CD4-positive, CD25-positive, alpha-beta regulatory T cell (primary cell): ENCODE measurements at regions not wholly inside any gene's neighbourhood (a gene's known extent, or its start where the extent isn't known, plus 50 kb on each side); places are given as distances from the start of the nearest gene placed in this dataset.
"Not testable (repeated sequence)": the region's sequence is repeated elsewhere in the genome, so short reads cannot be mapped to it uniquely, and the experiment has no call there.

Experiments used
- ATAC-seq, 2 donors: fragments of 150-1000 bp; cut with Tn5 transposase; one replicate each; pipeline ENCODE4 v1.10.0; 2021; ENCODE audit warnings: low read depth in 2 of 2, moderate number of reproducible peaks in 2 of 2, moderate library complexity in 1 of 2
- DNase-seq, 3 donors: peaks; one replicate each; pipeline versions ENCODE4 v3.0.0 to v3.0.0-alpha.2; 2012 to 2022; ENCODE audit warnings: mixed read lengths in 1 of 3
- H3K27ac ChIP-seq: one replicate; pipeline ENCODE4 v1.7.0; 2013; ENCODE audit warnings: mild to moderate bottlenecking, low read length; ENCODE audit not compliant: insufficient read depth, poor library complexity, severe bottlenecking
- H3K27me3 ChIP-seq: one replicate; pipeline ENCODE4 v1.7.0; 2013; ENCODE audit warnings: low read length; ENCODE audit not compliant: control insufficient read depth, insufficient read depth
- H3K36me3 ChIP-seq: one replicate; pipeline ENCODE4 v1.7.0; 2013; ENCODE audit warnings: mild to moderate bottlenecking, low read length, moderate library complexity; ENCODE audit not compliant: control insufficient read depth, insufficient read depth
- H3K4me1 ChIP-seq: 2 replicates; pipeline ENCODE4 v1.7.0; 2013; ENCODE audit warnings: mild to moderate bottlenecking, low read length; ENCODE audit not compliant: insufficient read depth, control insufficient read depth, poor library complexity, severe bottlenecking
- H3K4me3 ChIP-seq: one replicate; pipeline ENCODE4 v1.7.0; 2013; ENCODE audit warnings: low read depth, mild to moderate bottlenecking, low read length, moderate library complexity
- H3K9me3 ChIP-seq, 2 experiments: 1 replicate in 1 of 2; 2 replicates in 1 of 2; pipeline ENCODE4 v1.7.0; 2013; ENCODE audit warnings: low read length in 2 of 2, mild to moderate bottlenecking in 1 of 2, moderate library complexity in 1 of 2; ENCODE audit not compliant: control insufficient read depth in 2 of 2
- H3K27ac Mint-ChIP-seq, 3 donors: one replicate each; pipeline ENCODE4 v1.8.0; 2020 to 2022; ENCODE audit warnings: mild to moderate bottlenecking in 3 of 3, mixed read lengths in 3 of 3, moderate library complexity in 2 of 3
- H3K27me3 Mint-ChIP-seq: one replicate; pipeline ENCODE4 v1.8.0; 2022; ENCODE audit warnings: mild to moderate bottlenecking, mixed read lengths
- H3K36me3 Mint-ChIP-seq: one replicate; pipeline ENCODE4 v1.8.0; 2020; ENCODE audit warnings: mixed read lengths
- H3K4me1 Mint-ChIP-seq, 4 donors: one replicate each; pipeline ENCODE4 v1.8.0; 2020 to 2022; ENCODE audit warnings: mixed read lengths in 4 of 4, mild to moderate bottlenecking in 1 of 4
- H3K4me3 Mint-ChIP-seq, 4 donors: one replicate each; pipeline ENCODE4 v1.8.0; 2020 to 2022; ENCODE audit warnings: mild to moderate bottlenecking in 4 of 4, mixed read lengths in 4 of 4, moderate library complexity in 3 of 4
- H3K9me3 Mint-ChIP-seq, 7 donors: one replicate each; pipeline ENCODE4 v1.8.0; 2020 to 2022; ENCODE audit warnings: mixed read lengths in 7 of 7, mild to moderate bottlenecking in 3 of 7, moderate library complexity in 2 of 7

DNA sequence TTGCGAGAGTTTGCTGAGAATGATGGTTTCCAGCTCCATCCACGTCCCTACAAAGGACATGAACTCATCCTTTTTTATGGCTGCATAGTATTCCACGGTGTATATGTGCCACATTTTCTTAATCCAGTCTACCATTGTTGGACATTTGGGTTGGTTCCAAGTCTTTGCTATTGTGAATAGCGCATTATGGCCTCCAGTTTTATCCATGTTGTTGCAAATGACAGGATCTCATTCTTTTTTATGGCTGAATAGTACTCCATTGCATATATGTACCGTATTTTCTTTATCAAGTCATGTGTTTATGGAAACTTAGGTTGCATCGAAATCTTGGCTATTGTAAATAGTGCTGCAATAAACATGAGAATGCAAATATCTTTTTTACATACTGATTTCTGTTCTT, 266.1 kb upstream of the STXBP6 start:
- not testable (repeated sequence) for H3K4me1 Mint-ChIP-seq, H3K27me3 Mint-ChIP-seq, H3K36me3 ChIP-seq, ATAC-seq, DNase-seq, H3K27ac Mint-ChIP-seq, H3K27ac ChIP-seq, H3K27me3 ChIP-seq, H3K4me3 ChIP-seq, H3K9me3 ChIP-seq, H3K4me1 ChIP-seq, H3K4me3 Mint-ChIP-seq, H3K36me3 Mint-ChIP-seq
- H3K9me3 Mint-ChIP-seq = peaks cover 0 to 19% (median 4%) of the 10 kb centered on the region in 7 donors

DNA sequence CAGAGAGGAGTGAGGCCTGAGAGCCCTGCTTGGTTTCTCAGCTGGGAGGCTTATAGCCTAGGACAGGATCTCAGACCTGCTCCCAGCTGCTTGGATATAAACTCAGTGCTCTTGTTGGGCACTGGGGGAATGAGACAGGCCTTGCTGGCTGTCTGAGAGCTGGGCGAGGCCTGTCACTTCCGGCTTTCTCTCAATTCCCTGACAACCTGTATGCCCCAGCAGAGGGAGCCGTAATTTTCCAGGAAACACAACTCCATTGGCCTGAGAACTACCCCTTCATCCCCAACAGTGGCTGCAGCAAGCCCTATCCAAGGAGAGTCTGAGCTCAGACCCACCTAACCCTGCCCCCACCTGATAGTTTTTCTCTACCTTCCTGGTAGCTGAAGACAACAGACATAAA, 258.3 kb upstream of the STXBP6 start:
- no peaks in the 10 kb centered on the region for H3K27me3 ChIP-seq
- H3K36me3 Mint-ChIP-seq = no peaks in the 10 kb centered on the region
- H3K4me3 ChIP-seq = no peak overlapping the region
- no peaks in the 10 kb centered on the region for H3K4me1 Mint-ChIP-seq
- H3K9me3 Mint-ChIP-seq = peaks cover 0 to 16% (median 10%) of the 10 kb centered on the region in 7 donors
- no peaks in the 10 kb centered on the region for H3K36me3 ChIP-seq
- no peaks in the 10 kb centered on the region for H3K4me1 ChIP-seq
- no peak overlapping the region for H3K27ac Mint-ChIP-seq
- no peak overlapping the region for H3K4me3 Mint-ChIP-seq
- no peaks in the 10 kb centered on the region for H3K9me3 ChIP-seq
- no peak for DNase-seq
- H3K27ac ChIP-seq = no peak overlapping the region
- no peak for ATAC-seq
- no peaks in the 10 kb centered on the region for H3K27me3 Mint-ChIP-seq

DNA sequence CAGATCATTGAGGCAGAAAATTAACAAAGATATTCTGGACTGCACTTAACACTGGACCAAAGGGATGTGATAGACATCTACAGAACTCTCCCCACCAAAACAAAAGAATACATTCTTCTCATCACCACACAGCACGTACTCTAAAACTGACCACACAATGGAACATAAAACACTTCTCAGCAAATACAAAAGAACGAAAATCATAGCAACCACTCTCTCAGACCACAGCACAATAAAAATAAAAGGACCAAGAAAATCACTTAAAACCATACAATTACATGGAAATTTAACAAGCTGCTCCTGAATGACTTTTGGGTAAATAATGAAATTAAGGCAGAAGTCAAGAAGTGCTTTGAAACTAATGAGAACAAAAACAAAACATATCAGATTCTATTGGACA, 254.0 kb upstream of the STXBP6 start:
- Histone ChIP-seq H3K27ac (no peak overlapping the region), H3K36me3 (no peaks in the 10 kb centered on the region), H3K9me3 (no peaks in the 10 kb centered on the region), H3K27me3 (no peaks in the 10 kb centered on the region), H3K4me3 (no peak overlapping the region), H3K4me1 (no peaks in the 10 kb centered on the region)
- DNase-seq (no peak), ATAC-seq (no peak)
- Mint-ChIP-seq H3K27me3 (no peaks in the 10 kb centered on the region), H3K4me1 (no peaks in the 10 kb centered on the region), H3K27ac (no peak overlapping the region), H3K4me3 (no peak overlapping the region), H3K9me3 (peaks cover 0 to 13% (median 5%) of the 10 kb centered on the region in 7 donors), H3K36me3 (no peaks in the 10 kb centered on the region)

DNA sequence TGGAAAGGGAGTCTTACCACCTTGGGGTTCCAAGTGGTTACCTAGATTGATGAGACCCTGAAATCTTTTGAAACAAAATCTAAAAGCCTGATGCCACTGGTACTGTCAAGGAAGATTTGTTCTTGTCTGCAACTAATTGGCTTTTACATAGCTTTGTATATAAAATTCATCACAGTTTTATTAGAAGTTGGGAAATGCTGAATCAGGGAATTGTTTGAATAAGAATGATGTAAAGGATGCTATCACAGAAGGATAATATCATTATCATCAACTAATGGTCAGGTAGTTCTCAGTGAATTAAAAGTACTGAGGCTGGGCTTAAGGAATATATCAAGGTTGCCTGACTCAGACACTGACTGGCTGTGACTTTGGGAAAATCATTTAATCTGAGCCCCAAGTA, 248.3 kb upstream of the STXBP6 start:
- no peak overlapping the region for H3K27ac Mint-ChIP-seq

DNA sequence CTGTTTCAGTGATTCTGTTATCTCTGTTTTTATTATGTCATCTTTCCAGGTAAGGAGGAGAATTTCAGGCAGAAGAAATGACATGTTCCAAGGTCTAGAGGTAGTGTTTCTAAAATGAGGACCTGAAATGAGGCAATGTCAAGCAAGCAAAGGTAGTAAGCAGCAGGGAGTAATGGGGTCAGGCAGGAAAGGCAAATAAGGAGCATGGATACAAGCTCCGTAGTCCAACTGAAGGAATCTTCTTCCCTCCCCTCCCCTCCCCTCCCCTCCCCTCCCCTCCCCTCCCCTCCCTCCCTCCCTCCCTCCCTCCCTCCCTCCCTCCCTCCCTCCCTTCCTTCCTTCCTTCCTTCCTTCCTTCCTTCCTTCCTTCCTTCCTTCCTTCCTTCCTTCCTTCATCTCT, 240.2 kb upstream of the STXBP6 start:
- H3K4me3 Mint-ChIP-seq, H3K4me1 ChIP-seq, H3K27me3 Mint-ChIP-seq, H3K9me3 ChIP-seq, H3K4me3 ChIP-seq, H3K27me3 ChIP-seq, H3K36me3 Mint-ChIP-seq, H3K27ac ChIP-seq, ATAC-seq, H3K4me1 Mint-ChIP-seq, H3K36me3 ChIP-seq, DNase-seq: not testable (repeated sequence)
- Mint-ChIP-seq H3K9me3 (peaks cover 0 to 12% (median 2%) of the 10 kb centered on the region in 7 donors), H3K27ac (peak overlapping the region in 1 of 3 donors; percentile 5)

More for the DNA sequence above, 248.3 kb upstream of the STXBP6 start:
- Mint-ChIP-seq H3K9me3 (peaks cover 0 to 6% (median 2%) of the 10 kb centered on the region in 7 donors), H3K4me3 (no peak overlapping the region), H3K36me3 (no peaks in the 10 kb centered on the region), H3K27me3 (no peaks in the 10 kb centered on the region), H3K4me1 (no peaks in the 10 kb centered on the region)
- H3K27me3 ChIP-seq = no peaks in the 10 kb centered on the region
- no peak overlapping the region for H3K27ac ChIP-seq
- H3K4me3 ChIP-seq = no peak overlapping the region
- no peak for DNase-seq
- H3K9me3 ChIP-seq = no peaks in the 10 kb centered on the region
- H3K36me3 ChIP-seq = no peaks in the 10 kb centered on the region
- ATAC-seq = no peak
- no peaks in the 10 kb centered on the region for H3K4me1 ChIP-seq

DNA sequence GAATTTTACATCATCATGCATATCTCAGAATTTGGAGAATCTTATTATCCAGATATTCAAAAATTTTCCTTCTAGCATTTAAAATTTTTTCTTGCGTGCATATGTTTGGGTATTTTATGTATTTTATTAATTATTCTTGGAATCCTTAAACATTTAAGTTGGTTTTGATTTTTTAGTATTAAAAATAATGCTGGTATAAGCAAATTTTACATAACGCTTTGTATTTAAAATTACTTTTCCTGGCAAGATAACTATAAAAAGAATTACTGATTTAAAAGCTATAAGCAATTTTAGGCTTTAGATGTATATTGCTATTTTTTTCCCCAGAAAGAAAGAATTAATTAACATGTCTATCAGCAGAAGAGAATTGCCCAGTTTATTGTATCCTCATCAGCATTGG, 224.6 kb upstream of the STXBP6 start:
- H3K27ac ChIP-seq = no peak overlapping the region
- H3K27ac Mint-ChIP-seq = no peak overlapping the region
- H3K36me3 ChIP-seq = no peaks in the 10 kb centered on the region

DNA sequence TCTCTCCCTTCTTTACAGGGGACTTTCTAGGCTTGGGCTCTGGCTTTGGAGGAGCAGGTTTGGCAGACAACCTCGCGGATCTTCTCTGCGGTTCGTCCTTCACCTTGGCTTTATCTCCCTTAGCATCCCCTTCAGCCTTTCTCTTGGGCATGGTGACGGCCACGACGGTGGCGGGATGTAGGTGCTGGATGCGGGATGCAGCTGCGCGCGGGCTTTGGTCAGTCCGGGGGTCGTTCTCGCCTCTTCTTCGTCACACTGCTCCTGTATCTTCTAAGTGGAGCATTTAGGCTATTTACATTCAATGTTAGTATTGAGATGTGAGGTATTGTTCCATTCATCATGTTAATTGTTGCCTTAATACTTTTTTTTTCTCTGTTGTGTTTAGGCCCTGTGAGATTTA, 217.2 kb upstream of the STXBP6 start:
- DNase-seq (no peak), ATAC-seq (no peak)
- Mint-ChIP-seq H3K4me1 (no peaks in the 10 kb centered on the region), H3K36me3 (no peaks in the 10 kb centered on the region), H3K27ac (no peak overlapping the region), H3K4me3 (no peak overlapping the region), H3K27me3 (peaks cover 4% of the 10 kb centered on the region), H3K9me3 (peaks cover 0 to 9% (median 5%) of the 10 kb centered on the region in 7 donors)
- no peak overlapping the region for H3K4me3 ChIP-seq
- H3K27me3 ChIP-seq = no peaks in the 10 kb centered on the region
- no peaks in the 10 kb centered on the region for H3K4me1 ChIP-seq
- H3K36me3 ChIP-seq = no peaks in the 10 kb centered on the region
- no peak overlapping the region for H3K27ac ChIP-seq
- no peaks in the 10 kb centered on the region for H3K9me3 ChIP-seq

More for the DNA sequence above, 224.6 kb upstream of the STXBP6 start:
- no peaks in the 10 kb centered on the region for H3K36me3 Mint-ChIP-seq
- Histone ChIP-seq H3K4me1 (no peaks in the 10 kb centered on the region), H3K9me3 (no peaks in the 10 kb centered on the region), H3K27me3 (no peaks in the 10 kb centered on the region), H3K4me3 (no peak overlapping the region)
- H3K27me3 Mint-ChIP-seq = no peaks in the 10 kb centered on the region
- H3K4me3 Mint-ChIP-seq = no peak overlapping the region
- ATAC-seq (no peak), DNase-seq (no peak)
- H3K4me1 Mint-ChIP-seq = peaks cover 0 to 4% (median 0%) of the 10 kb centered on the region in 4 donors
- H3K9me3 Mint-ChIP-seq = peaks cover 0 to 12% (median 1%) of the 10 kb centered on the region in 7 donors

DNA sequence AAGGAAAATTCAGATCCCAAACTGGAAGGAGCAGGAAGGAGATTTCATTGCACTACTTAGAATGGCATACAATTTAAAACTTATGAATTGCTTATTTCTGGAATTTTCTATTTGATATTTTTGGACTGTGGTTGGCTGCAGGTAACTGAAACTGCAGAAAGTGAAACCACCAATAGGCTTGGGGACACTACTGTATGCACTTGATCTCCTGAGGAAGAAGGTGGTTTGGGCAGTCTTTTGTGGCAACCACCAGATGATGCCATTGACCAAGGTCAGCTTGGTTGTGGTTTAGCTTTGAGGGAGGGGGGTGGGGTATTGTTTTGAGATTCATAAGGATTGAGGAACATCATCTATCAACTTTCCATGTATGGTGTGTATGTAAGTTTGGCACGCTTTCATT, 209.5 kb upstream of the STXBP6 start:
- no peak for ATAC-seq
- H3K36me3 Mint-ChIP-seq = no peaks in the 10 kb centered on the region

More for the DNA sequence above, 209.5 kb upstream of the STXBP6 start:
- no peak for DNase-seq
- Histone ChIP-seq H3K4me3 (no peak overlapping the region), H3K27ac (no peak overlapping the region), H3K9me3 (no peaks in the 10 kb centered on the region), H3K36me3 (no peaks in the 10 kb centered on the region), H3K4me1 (no peaks in the 10 kb centered on the region), H3K27me3 (no peaks in the 10 kb centered on the region)
- Mint-ChIP-seq H3K4me3 (no peak overlapping the region), H3K9me3 (peaks cover 0 to 11% (median 0%) of the 10 kb centered on the region in 7 donors), H3K27ac (no peak overlapping the region), H3K4me1 (no peaks in the 10 kb centered on the region), H3K27me3 (no peaks in the 10 kb centered on the region)
